Gastroesophageal sphincter (tissue), 4 donors: ENCODE measurements at regions not wholly inside any gene's neighbourhood (a gene's known extent, or its start where the extent isn't known, plus 50 kb on each side); places are given as distances from the start of the nearest gene placed in this dataset.

ENCODE experiments used
- ATAC-seq: fragments of 150-250 bp; one replicate; pipeline ENCODE4 v1.9.1; 2016; ENCODE audit warnings: mild to moderate bottlenecking, moderate library complexity
- H3K27ac ChIP-seq, 4 donors: fragments of 200-600 bp; sonication (generic) in 3 of 4; 1 replicate in 3 of 4; 2 replicates in 1 of 4; pipeline ENCODE4 v1.5.1; 2016 to 2019
- H3K27me3 ChIP-seq: fragments of 200-600 bp; sonication (generic); one replicate; pipeline ENCODE4 v1.5.1; 2019
- H3K36me3 ChIP-seq, 2 donors: fragments of 200-600 bp; sonication (generic); one replicate each; pipeline ENCODE4 v1.5.1; 2019; ENCODE audit warnings: control low read depth in 1 of 2
- H3K4me1 ChIP-seq, 3 donors: fragments of 200-600 bp; sonication (generic); 1 replicate in 2 of 3; 2 replicates in 1 of 3; pipeline ENCODE4 v1.5.1; 2016 to 2019; ENCODE audit warnings: control low read depth in 2 of 3
- H3K4me3 ChIP-seq, 2 donors: fragments of 200-600 bp; sonication (generic); one replicate each; pipeline ENCODE4 v1.5.1; 2019; ENCODE audit warnings: mild to moderate bottlenecking in 1 of 2, moderate library complexity in 1 of 2
- H3K9me3 ChIP-seq, 3 donors: fragments of 200-600 bp; sonication (generic); one replicate each; pipeline ENCODE4 v1.5.1; 2017 to 2019; ENCODE audit warnings: control low read depth in 2 of 3
- CTCF ChIP-seq, 4 experiments: fragments of 200-600 bp in 2 of 4; fragments of 450-650 bp in 2 of 4; sonication (generic) in 1 of 4; IDR thresholded peaks; one replicate each; pipeline ENCODE4 v1.5.1; 2017 to 2019; ENCODE audit warnings: antibody characterized with exemption in 4 of 4, mild to moderate bottlenecking in 2 of 4, moderate library complexity in 2 of 4
- EP300 ChIP-seq: sonication (generic); formaldehyde crosslinking; IDR thresholded peaks from one replicate; pipeline ENCODE4 v1.6.1; 2017; ENCODE audit warnings: antibody characterized with exemption, mild to moderate bottlenecking
- POLR2A ChIP-seq, 2 donors: fragments of 450-650 bp; IDR thresholded peaks; one replicate each; pipeline ENCODE4 v1.6.1; 2017; ENCODE audit warnings: antibody characterized with exemption in 2 of 2, mild to moderate bottlenecking in 2 of 2, moderate library complexity in 1 of 2
- POLR2AphosphoS5 ChIP-seq: sonication (generic); formaldehyde crosslinking; IDR thresholded peaks from one replicate; pipeline ENCODE4 v1.6.1; 2017; ENCODE audit warnings: antibody characterized with exemption
- WGBS, 2 donors: methylation state at CpG; one replicate each; pipeline ENCODE4 v1.1.5; 2018; ENCODE audit warnings: low coverage in 1 of 2; 5-methylcytosine and 5-hydroxymethylcytosine counted together

- Histone ChIP-seq H3K9me3 (no peaks in the 10 kb centered on the region), H3K27ac (no peak overlapping the region), H3K4me1 (no peaks in the 10 kb centered on the region), H3K36me3 (no peaks in the 10 kb centered on the region), H3K4me3 (no peak overlapping the region), H3K27me3 (no peaks in the 10 kb centered on the region)
- TF ChIP-seq POLR2A (IDR thresholded peaks at IDR 0.05) (no peak), POLR2AphosphoS5 (no peak), EP300 (no peak), CTCF (IDR thresholded peaks at IDR 0.05) (no peak)
- ATAC-seq = no peak
- 63 to 68% methylated on average over 2 of the region's 2 CpGs for WGBS, 2 donors
Observed at GRCh38 chr7:17010637-17011300, 129.0 kb upstream of the AGR3 start.

GRCh38 chr7:17013204-17013603 lies 131.4 kb upstream of the AGR3 start:
- no peaks in the 10 kb centered on the region for H3K4me1 ChIP-seq
- no peak overlapping the region for H3K27ac ChIP-seq
- H3K4me3 ChIP-seq = no peak overlapping the region
- TF ChIP-seq EP300 = no peak
- no peak for TF ChIP-seq POLR2A (IDR thresholded peaks at IDR 0.05)
- TF ChIP-seq CTCF (IDR thresholded peaks at IDR 0.05) = no peak
- TF ChIP-seq POLR2AphosphoS5 = no peak
- H3K27me3 ChIP-seq = no peaks in the 10 kb centered on the region
- H3K9me3 ChIP-seq = no peaks in the 10 kb centered on the region
- no peak for ATAC-seq
- 82 to 87% methylated on average over 3 of the region's 3 CpGs for WGBS, 2 donors
- H3K36me3 ChIP-seq = no peaks in the 10 kb centered on the region

GRCh38 chr7:17014686-17015085 lies 132.9 kb upstream of the AGR3 start:
- H3K27me3 ChIP-seq = no peaks in the 10 kb centered on the region
- H3K4me3 ChIP-seq = no peak overlapping the region
- no peaks in the 10 kb centered on the region for H3K9me3 ChIP-seq
- H3K27ac ChIP-seq = no peak overlapping the region
- ATAC-seq = no peak
- no peaks in the 10 kb centered on the region for H3K36me3 ChIP-seq
- H3K4me1 ChIP-seq = no peaks in the 10 kb centered on the region
- TF ChIP-seq CTCF (IDR thresholded peaks at IDR 0.05) = no peak
- TF ChIP-seq POLR2A (IDR thresholded peaks at IDR 0.05) = no peak
- no peak for TF ChIP-seq POLR2AphosphoS5
- 96% methylated on average over 7 to 8 of the region's 8 CpGs for WGBS, 2 donors

- Histone ChIP-seq H3K9me3 (no peaks in the 10 kb centered on the region), H3K36me3 (no peaks in the 10 kb centered on the region), H3K4me1 (no peaks in the 10 kb centered on the region), H3K4me3 (no peak overlapping the region), H3K27me3 (no peaks in the 10 kb centered on the region), H3K27ac (no peak overlapping the region)
- ATAC-seq = no peak
- WGBS, 2 donors = 48 to 49% methylated on average over 4 of the region's 4 CpGs
- no peak for TF ChIP-seq CTCF (IDR thresholded peaks at IDR 0.05)
- TF ChIP-seq EP300 = no peak
- no peak for TF ChIP-seq POLR2A (IDR thresholded peaks at IDR 0.05)
- no peak for TF ChIP-seq POLR2AphosphoS5
Observed at GRCh38 chr7:17015598-17016031, 133.8 kb upstream of the AGR3 start.

GRCh38 chr7:17016402-17017010 lies 134.7 kb upstream of the AGR3 start:
- Histone ChIP-seq H3K9me3 (no peaks in the 10 kb centered on the region), H3K4me3 (no peak overlapping the region), H3K27ac (no peak overlapping the region), H3K27me3 (no peaks in the 10 kb centered on the region), H3K36me3 (no peaks in the 10 kb centered on the region), H3K4me1 (no peaks in the 10 kb centered on the region)
- TF ChIP-seq POLR2AphosphoS5 (no peak), CTCF (IDR thresholded peaks at IDR 0.05) (no peak), EP300 (no peak), POLR2A (IDR thresholded peaks at IDR 0.05) (no peak)
- WGBS, 2 donors = 83% methylated on average over 1 of the region's 2 CpGs; no CpG with 5 or more reads in 1 of the 2 donors
- no peak for ATAC-seq
